HG03442 (cell line): ENCODE measurements at regions not wholly inside any gene's neighbourhood (a gene's known extent, or its start where the extent isn't known, plus 50 kb on each side); places are given as distances from the start of the nearest gene placed in this dataset.

Experiments
- ATAC-seq: cut with Tn5 transposase; IDR thresholded peaks from one replicate; pipeline ENCODE4 v1.9.1; 2021; ENCODE audit warnings: mild to moderate bottlenecking, moderate library complexity; ENCODE audit not compliant: unreplicated experiment

DNA sequence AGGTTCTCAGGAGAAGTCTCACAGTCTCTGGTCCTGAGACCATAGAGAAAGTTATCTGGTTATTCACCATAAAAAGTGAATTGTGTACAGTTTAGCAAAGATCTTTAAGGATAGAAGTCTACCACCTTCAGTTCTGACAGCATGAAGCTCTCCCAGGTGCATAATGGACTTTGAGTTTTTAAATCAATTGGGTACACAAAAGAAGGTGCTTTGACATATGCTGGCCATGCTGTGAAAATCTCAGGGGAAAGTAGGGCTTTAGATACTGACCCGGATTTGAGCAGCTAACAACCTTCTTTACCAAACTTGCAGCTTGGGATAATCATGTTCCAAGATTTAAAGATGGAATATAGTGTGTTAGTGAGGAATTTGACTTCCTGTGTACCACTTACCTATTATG is 264.2 kb downstream of the ZSWIM6 start:
- no peak for ATAC-seq

DNA sequence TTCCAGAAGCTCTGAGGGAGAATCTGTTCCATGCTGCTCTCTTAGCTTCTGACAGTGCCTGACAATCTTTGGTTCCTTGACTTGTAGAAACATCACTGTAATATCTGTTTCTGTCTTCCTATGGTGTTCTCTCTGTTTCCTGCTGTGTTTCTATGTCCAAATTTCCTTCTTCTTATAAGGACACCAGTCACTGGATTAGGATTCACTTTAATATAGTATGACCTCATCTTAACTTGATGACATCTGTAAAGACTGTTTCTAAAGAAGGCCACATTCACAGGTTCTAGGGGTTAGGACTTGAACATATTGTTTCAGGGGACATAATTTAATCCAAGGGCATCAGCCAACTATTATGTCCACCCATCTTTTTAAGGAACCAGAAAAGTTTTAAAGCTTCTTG is 265.6 kb downstream of the ZSWIM6 start:
- ATAC-seq = no peak

DNA sequence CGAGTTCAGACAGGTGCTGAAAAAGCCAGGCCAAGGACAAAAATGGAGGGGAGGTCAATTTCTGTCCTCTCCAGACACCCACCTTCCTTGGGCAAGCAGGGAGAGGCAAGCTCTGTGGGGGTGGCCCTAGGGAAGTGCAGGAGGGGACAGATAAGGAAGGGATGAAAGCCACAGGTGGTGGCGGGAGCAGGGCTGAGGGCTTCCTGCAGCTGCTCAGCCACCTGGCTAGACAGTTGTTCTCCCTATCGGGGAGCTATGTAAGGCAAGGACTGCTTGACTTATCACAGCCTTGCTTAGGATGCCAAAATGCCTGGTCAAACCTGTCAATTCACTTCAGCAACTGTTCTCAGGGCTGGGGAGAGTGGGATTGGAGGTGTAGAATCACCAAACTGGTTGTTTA is 266.1 kb downstream of the ZSWIM6 start:
- no peak for ATAC-seq

DNA sequence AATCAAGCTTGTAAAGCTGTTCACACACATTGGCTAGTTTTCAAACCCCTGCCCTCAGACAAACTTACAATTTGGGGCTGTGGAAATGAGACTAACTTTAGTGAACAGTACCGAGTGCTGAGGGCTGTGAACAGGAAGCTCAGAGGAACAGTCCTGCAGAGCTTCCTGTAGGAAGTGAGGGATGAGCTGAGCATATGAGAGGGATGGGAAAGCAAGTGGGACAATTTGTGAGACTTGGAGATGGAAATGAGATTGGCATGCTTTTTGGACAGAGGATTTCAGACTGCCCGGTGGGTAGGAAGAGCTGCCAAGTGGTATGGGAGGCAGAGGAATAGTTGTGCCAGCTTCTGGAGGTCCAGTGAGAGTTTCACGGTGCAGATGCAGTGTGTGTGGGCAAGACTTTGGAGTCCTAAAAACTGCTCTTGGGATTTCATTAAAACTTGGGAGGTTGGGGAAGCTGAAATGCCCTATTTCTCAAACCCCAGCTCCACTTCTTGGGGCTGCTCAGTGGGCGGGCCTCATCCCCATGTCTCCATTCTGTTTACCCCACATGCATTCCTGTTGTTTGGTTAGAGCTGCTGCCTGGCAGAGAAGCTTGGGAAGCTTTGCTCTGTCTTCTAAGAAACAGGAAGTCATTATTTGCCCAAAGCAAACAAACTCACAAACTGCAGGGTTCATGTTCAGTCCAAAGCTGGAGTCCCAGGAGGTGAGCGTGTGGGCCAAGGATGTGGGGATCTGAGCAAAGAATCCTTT is 267.5 kb downstream of the ZSWIM6 start:
- ATAC-seq = no peak

DNA sequence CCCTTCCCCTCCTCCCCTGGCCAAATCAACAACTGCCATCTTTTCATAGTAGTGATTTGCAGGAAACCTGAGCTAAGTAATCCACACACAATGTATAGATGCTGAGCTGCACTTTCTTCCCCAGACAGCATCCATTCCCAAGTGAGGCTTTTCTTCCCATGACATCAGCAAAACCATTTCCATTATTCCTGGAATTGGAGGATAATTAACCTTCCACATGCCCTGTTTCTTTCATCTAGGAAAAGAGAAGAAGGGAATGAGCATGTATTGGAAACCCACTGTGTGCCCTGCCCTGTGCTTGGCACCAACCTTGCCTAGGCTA is 268.0 kb downstream of the ZSWIM6 start:
- no peak for ATAC-seq

DNA sequence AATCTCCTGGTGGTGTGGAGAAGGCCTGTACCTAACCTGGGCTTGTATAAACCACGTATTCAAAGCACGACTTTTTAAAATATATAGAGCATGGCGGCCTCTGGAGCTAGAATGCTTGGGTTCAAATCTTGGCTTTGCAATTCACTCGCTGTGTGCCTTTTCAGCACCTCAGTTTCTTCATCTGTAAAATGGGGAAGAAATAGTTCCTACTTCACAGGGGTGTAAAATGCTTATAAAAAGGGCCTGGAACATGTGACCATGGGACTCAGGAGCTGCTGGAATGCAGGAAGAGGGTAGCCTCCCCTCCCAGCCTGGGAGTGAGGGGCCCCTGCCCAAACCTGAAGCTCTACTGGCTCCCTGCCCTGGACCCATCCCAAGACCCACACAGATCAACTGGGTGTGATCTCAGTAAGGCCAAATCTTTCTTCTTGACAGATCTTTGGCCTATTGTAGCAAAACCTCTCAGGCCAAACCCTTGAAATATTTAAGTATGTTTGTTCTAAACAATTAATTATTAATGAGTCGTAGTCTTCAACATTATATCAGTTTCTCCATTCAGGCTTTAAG is 269.0 kb downstream of the ZSWIM6 start:
- ATAC-seq = no peak

DNA sequence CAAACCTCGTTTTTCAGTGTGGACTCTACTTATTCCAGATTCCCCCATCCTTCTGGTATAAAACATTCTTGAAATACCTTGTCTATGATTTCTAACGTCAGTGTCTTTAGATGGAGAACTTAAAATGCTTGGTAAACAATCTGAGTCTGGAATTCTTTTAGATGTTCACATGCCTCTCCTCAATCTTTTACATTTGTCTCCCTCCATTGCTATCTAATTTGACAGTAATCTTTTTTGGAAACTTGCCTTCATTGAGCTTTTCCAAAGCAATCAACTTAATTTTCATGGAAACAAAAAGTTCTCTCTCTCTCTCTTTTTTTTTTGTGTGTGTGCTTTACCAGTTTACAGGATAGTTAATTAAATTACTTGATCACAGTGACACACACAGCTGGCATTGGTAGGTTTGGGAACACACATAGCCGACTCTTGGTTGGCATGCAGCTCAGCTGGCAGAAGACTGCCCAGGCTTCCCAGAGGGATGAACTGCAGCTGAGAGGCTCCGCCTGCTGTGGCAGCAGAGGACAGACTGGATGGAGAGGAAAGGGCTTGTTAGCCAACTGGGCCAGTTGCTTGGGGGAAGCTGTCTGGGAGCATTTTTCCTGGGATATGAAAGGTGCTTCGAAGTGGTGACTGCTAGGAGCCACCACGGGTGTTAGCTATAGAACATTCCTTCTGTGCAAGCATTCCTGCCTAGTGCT is 271.3 kb downstream of the ZSWIM6 start:
- ATAC-seq = no peak

DNA sequence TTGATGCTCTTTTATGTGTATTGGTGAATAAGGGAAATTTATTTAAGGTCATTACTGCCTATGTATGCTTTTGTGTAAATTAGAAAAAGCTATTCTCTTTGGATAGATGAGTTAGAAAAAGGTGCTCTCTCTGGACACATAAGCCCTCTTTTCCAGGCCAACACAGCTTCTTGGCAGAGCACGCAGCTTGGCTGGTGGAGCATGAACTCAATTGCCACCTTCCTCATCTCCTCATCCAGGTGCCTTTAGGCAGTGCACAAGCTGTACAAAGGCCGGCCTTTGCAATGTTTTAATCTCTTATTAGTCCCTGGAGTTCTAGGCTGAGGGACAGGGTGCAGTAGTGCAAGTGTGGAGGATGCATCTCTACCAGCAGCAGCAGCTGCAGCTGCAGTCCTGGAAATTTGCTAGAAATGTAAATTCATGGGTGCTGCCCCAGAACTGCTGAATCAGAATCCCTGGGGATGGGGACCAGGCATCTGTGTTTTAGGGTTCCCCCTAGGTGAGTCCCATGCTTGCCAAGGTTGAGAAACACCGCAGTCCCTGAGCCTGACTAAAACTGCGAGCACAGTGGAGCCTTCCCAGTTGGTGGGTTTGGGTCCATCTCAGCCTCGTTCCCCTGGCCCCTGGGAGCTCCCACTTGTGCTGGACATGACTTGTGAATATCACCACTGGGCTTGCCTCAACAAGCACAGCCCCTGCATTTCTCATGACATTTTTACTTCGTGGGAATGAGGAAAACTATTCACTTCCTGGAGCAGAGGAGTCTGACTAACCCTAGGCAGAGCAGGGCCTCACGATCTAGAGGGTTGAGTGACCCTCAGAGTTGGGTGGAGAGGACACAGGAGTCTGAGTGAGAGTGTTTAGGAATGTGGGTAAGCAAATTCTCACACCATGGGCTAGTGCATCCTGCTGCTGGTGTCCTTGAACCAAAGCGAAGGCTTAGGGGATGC is 272.3 kb downstream of the ZSWIM6 start:
- no peak for ATAC-seq

DNA sequence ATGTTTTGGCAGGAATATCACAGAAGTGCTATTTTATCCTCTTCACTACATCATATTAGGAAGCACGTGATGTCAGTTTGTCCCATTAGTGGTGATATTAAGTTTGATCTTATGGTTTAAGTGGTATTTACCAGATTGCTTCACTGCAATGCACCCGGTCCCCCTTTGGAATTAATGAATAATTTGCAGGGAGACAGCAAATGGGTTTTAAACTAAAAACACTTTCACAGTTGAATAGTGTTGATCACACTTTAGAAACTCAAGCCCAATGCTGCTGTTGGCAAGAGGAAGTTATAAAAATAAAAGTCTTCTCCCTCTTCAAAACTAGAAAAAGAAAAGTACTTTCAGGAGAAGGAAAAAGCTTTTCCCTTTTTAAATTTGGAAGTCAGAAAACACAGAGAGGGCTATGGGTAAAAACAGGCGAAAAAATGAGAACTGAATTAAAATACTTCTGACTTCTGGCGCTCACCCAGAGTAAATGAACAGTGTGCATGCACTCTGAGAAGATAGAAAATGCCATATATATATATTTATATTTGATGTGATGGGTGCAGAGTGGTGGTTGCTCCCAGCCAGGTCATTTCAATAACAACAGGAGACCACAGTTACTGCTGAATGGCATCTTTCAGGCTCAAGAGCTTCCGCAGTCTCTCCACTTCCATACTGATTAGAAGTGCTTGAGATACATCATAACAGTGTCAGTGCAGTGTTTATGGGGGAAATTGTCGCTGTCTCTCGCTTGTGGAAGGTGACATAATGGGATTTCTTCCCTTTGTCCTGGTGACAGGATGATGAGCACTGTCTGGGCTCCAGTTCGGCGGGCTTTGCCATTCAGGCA is 278.0 kb downstream of the ZSWIM6 start:
- no peak for ATAC-seq

DNA sequence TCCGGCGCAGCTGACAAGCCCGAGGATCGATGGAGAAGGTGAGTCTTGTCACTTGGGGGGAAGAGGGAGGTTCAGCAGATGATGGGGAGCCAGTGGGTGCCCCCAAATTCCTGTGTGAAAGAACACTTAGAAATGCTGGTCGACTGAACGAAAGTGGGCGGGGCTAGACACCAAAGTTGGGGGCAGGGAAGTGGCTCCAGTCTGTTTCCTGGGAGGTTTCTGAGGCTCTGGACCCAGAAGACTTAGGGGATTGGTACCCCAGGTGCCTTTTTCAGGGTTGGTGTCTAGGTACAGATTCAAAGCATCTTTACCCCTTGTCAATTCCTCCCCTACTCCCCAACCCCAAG is 278.6 kb downstream of the ZSWIM6 start:
- no peak for ATAC-seq

DNA sequence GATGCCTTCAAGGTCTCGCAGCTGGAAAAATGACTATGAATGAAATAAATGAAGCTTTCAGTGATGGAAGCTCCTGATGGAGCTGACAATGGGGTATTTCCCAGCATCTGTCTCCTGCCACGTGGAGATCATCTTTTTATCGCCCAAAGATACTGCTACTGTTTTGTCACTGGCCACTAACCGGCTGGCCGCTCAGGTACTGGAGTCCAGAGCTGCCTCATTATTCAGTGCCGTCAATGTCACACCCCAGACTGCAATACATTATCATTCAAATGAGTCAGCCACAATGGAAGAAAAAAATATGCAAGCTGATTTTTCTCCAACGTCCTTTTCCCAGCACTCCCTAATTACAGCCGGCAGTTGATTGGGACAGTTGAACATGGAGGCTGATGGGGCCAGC is 280.4 kb downstream of the ZSWIM6 start:
- no peak for ATAC-seq

DNA sequence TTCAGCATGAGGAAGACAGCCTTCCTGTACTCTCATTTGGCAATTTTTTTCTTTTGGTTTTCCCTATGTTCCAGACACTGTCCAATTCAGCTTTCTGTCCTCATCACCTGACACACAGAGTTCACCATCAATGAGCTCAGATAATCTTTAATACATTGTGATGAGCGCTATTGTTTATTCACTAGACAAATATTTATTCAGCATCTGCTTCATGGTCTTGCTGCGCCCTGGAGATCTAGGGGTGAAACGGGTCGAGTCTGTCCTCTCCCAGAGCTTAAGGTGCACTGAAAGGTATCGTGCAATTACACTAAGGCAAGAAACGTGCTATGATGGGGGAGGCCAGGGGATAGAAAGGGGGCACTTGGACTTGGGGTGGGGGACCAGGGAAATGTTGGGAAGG is 281.6 kb downstream of the ZSWIM6 start:
- ATAC-seq = no peak

DNA sequence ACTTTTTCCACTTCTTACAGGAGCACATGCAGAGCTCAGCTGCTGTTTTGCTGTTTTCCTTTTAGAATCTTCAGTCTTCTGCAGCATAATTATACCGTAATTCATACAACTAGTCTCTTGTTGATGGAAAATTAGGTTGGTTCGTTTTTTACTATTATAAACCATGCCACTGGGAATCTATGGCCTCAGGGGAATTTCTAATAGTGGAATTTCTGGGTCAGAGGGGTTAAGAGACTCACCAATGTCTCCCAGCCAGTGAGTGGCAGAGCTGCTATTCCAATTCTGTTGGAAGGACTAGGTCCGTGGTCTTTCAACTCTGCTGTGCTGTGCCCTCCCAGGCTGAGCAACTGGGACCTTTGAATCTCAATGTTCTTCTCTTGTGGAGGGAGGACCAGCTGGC is 282.5 kb downstream of the ZSWIM6 start:
- ATAC-seq = no peak

DNA sequence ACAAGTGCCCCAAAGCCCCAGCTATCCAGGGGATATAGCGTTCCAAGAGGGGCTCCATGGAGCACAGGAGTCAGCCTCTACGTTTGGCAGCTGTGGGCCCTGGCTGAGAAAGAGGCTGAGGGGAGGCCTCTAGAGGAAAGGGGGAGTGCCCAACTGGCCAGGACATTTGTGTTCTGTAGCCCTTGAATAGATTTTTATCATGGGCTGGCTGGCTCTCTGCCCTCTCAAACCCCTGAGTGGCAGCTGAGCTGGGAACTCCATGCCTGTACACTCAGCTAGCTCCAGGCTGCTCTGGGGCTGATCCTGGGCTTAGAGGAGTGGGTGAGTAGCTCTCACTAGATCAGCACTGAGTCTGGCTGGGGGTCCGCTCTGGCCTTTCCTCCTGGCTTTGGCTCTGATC is 285.0 kb downstream of the ZSWIM6 start:
- ATAC-seq = no peak

DNA sequence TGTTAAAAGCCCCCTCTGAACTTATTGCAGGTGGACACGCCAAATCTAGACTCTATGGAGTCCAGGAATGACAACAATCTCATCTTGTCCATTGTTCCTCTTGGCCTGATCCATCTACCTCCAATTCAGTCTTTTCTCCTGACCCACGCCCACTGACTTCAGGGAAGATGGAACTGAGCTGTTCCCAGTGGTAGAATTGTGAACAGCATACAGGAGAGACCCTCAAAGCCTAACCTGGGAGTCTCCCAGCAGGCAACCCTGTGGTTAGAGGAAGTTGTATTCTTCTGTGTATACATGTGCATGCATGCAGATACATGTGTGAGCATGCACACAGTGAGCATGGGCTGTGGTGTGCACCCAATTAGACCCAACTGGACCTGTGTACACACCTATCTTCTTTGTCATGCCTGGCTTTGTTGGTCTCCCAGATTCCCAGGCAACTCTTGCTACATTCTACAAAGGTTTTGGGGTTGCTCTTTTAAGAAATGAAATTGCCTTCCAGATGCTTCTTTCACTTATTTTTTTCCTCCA is 286.0 kb downstream of the ZSWIM6 start:
- ATAC-seq = no peak

DNA sequence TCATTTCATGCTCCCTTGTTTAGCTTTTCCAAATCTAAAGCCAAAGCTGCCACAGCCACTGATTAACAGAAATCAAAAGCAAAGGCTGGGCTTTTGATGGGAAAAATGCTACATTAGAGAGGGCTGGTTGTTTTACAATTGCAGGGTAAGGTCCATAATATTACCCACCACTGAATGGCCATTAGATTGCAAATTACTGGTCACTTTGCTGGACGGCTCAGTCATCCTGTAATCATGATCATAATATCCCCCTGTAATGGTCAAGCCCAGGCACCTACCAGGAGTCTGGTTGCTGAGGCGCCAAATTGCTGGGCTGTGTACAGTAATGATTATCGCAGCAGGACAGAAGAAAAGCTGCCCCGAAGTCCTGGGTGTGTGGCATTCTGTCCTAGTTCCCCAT is 286.5 kb downstream of the ZSWIM6 start:
- no peak for ATAC-seq

DNA sequence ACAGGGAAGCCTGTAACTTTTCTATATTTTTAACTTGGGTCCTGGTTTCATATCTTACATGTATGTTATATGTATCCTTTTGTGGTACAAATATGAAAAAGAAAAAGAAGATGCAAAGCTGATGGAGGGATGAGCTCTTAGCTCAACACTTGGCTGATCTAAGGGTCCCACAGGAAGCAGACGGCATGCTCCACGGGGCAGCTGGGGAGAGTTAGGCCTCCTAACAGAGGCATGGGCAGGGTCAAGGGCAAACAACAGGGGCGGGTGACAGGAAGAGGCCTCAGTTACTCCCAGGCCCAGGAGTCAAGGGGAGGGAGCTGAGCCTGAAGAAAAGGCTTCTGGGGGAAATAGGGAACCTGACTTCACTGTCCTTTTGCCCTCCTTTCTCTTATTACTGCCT is 287.2 kb downstream of the ZSWIM6 start:
- ATAC-seq = no peak

DNA sequence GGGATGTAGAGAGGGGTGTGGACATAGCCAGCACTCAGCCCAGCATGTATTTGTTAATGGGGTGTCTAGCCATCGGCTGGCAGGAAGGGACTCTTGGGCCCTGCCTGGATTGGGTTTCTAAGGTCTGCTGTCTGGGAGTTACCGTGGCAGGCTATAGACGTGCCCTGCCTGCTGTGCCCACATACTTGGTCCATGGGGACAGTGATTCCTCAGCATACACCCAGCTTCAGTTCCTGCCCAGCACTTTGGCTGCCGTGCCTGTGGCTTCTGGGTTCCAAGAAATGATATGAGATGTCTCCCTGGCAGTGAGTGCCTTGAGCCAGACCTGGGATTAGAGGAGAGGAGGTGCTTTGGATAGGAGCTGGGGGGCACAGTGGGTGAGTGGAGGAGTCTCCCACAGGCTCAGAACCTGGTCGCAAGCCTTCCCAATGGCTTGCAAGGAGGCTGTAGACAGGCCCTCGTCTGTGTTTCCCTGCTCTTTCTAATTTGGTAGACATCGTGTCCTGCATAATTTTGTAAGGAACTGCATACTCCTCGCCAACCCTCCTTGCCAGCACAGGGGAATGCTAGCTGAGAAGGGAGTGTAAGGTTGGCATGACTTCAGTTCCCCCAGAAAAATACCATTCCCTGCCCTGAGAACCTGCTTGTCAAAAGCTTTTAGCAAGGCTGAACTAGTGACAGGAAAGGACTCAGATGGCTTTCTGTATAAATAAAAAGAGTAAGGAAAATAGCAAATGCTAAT is 287.9 kb downstream of the ZSWIM6 start:
- no peak for ATAC-seq

DNA sequence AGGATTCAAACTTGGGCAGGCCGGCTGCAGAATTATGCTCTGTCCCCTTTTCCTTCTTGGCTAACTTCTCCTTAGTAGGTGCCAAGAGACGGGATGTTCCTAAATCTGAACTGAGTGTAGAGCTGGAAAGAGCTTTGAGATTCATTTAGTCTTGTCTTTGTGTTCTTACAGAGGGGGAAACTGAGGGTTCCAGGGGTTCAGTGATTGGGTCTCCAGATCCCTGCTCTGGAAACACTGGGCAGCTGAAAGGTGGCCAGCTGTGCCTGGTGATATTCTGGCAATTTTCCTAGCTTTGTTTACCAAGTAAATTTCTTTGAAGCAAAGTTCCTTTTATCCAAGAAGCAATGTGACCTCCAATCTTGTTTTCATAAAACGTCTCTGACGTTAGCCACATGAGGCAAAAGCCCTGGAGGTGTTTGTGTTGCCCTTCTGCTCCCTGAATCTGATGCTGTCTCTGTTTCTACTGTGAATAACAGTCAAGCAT is 288.7 kb downstream of the ZSWIM6 start:
- no peak for ATAC-seq
